Coronary artery (tissue), 2 donors: ENCODE measurements at regions not wholly inside any gene's neighbourhood (a gene's known extent, or its start where the extent isn't known, plus 50 kb on each side); places are given as distances from the start of the nearest gene placed in this dataset.

Experiments used
- DNase-seq: peaks from one replicate; pipeline ENCODE4 v3.0.0-alpha.2; 2017; ENCODE audit warnings: low spot score
- H3K27ac ChIP-seq, 2 donors: fragments of 200-600 bp; sonication (generic); one replicate each; pipeline ENCODE4 v1.5.1; 2016 to 2019
- H3K4me3 ChIP-seq: fragments of 200-600 bp; sonication (generic); 2 replicates; pipeline ENCODE4 v1.5.1; 2016; ENCODE audit warnings: mild to moderate bottlenecking, moderate library complexity
- CTCF ChIP-seq: fragments of 200-600 bp; sonication (generic); IDR thresholded peaks from one replicate; pipeline ENCODE4 v1.5.1; 2019; ENCODE audit warnings: antibody characterized with exemption

GRCh38 chr1:4307911-4308545 lies 346.4 kb upstream of the AJAP1 start:
- H3K4me3 ChIP-seq: no peak overlapping the region
- TF ChIP-seq CTCF: no peak
- no peak overlapping the region for H3K27ac ChIP-seq
- peak; percentile 47 for DNase-seq

- H3K4me3 ChIP-seq: no peak overlapping the region
- peak; percentile 41 for DNase-seq
- no peak overlapping the region for H3K27ac ChIP-seq
- no peak for TF ChIP-seq CTCF
Observed at GRCh38 chr1:4308806-4309205, 345.6 kb upstream of the AJAP1 start.

- no peak for TF ChIP-seq CTCF
- Histone ChIP-seq H3K27ac (no peak overlapping the region), H3K4me3 (no peak overlapping the region)
- peak; percentile 65 for DNase-seq
Observed at GRCh38 chr1:4309676-4310320, 344.6 kb upstream of the AJAP1 start.

GRCh38 chr1:4310396-4310923 lies 343.9 kb upstream of the AJAP1 start:
- TF ChIP-seq CTCF: no peak
- Histone ChIP-seq H3K4me3 (no peak overlapping the region), H3K27ac (no peak overlapping the region)
- DNase-seq: peak; percentile 22

GRCh38 chr1:4312024-4312423 lies 342.4 kb upstream of the AJAP1 start:
- H3K4me3 ChIP-seq: no peak overlapping the region
- no peak overlapping the region for H3K27ac ChIP-seq
- no peak for DNase-seq
- no peak for TF ChIP-seq CTCF

GRCh38 chr1:4315202-4315601 lies 339.2 kb upstream of the AJAP1 start:
- no peak for DNase-seq
- Histone ChIP-seq H3K27ac (no peak overlapping the region), H3K4me3 (no peak overlapping the region)
- TF ChIP-seq CTCF: no peak

GRCh38 chr1:4317207-4317606 lies 337.2 kb upstream of the AJAP1 start:
- TF ChIP-seq CTCF: no peak
- Histone ChIP-seq H3K4me3 (no peak overlapping the region), H3K27ac (no peak overlapping the region)
- no peak for DNase-seq
